Fibroblast of pulmonary artery (primary cell): ENCODE measurements at regions not wholly inside any gene's neighbourhood (a gene's known extent, or its start where the extent isn't known, plus 50 kb on each side); places are given as distances from the start of the nearest gene placed in this dataset.

Experiments
- DNase-seq: peaks from one replicate; pipeline ENCODE4 v3.0.0-alpha.2; 2010; ENCODE audit warnings: low read depth
- H3K4me3 ChIP-seq: replicated peaks from 2 replicates; pipeline ENCODE4 v1.5.1; 2011; ENCODE audit warnings: low read depth, mild to moderate bottlenecking, control low read depth, low read length, moderate library complexity
- TF ChIP-seq, protein P1 (sequence below): IDR thresholded peaks from 2 replicates; pipeline ENCODE4 v1.5.1; 2011; ENCODE audit warnings: mild to moderate bottlenecking, control low read depth, low read length, inconsistent platforms; ENCODE audit errors: missing control alignments

DNA sequence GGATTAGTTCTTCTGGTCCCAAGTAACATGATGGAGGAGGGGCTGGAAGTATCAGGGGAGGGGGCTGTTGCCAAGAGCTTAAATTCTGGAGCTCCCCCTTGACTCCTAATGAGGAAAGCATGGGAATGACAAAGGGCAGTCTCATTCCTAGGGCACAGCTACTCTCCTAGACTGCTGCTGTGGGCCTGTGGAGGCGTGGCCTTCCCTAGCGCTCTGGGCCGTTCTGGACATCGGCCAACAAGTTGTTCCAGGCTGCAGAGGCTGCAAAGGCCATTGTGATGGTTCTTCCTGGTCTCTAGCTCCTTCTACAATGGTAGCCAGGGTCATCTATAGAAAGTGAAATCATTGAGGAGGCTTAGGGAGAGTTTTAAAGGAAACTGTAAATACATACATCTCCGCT is 916.6 kb downstream of the DIAPH3 start:
- no peak for DNase-seq
- H3K4me3 ChIP-seq: no peak overlapping the region
- TF ChIP-seq, protein P1, sequence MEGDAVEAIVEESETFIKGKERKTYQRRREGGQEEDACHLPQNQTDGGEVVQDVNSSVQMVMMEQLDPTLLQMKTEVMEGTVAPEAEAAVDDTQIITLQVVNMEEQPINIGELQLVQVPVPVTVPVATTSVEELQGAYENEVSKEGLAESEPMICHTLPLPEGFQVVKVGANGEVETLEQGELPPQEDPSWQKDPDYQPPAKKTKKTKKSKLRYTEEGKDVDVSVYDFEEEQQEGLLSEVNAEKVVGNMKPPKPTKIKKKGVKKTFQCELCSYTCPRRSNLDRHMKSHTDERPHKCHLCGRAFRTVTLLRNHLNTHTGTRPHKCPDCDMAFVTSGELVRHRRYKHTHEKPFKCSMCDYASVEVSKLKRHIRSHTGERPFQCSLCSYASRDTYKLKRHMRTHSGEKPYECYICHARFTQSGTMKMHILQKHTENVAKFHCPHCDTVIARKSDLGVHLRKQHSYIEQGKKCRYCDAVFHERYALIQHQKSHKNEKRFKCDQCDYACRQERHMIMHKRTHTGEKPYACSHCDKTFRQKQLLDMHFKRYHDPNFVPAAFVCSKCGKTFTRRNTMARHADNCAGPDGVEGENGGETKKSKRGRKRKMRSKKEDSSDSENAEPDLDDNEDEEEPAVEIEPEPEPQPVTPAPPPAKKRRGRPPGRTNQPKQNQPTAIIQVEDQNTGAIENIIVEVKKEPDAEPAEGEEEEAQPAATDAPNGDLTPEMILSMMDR: no peak

DNA sequence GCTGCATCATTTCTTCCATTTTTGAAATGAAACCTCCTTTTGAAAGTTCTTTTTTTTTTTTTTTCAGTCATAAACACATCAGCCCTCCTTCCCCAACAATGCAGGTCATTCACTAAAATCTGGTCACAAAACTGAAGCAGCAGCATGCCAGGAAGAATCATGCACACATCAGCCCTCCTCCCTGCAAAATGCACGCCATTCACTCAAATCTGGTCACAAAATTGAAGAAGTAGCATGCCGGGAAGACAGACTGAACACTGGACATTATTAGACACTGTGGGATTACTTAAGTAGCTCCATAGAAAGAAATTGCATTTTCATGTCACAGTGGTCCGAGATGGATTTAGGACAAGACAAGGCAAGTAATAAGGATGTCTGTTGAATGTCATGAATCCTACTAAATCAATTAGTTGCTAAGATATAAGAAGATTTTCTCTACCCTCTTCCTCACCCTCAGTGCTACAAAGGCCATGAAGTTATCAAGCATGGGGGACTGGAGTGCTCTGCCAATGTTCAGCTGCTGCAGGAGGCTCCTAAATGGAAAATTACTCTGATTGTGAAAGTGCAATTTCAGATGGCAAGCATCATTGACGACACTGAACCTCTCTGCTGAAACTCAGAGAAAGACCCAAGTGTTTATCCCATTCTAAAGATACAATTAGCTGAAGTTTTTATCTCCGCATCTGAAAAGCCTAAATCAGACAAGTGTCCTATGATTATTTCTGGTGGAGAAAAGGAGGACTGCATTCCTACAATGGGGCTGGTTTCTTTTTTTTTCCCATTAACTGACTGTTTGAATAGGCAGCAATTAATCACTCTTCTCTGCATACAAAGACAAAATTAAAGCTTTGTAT is 913.2 kb downstream of the DIAPH3 start:
- H3K4me3 ChIP-seq: no peak overlapping the region
- TF ChIP-seq, protein P1: no peak

DNA sequence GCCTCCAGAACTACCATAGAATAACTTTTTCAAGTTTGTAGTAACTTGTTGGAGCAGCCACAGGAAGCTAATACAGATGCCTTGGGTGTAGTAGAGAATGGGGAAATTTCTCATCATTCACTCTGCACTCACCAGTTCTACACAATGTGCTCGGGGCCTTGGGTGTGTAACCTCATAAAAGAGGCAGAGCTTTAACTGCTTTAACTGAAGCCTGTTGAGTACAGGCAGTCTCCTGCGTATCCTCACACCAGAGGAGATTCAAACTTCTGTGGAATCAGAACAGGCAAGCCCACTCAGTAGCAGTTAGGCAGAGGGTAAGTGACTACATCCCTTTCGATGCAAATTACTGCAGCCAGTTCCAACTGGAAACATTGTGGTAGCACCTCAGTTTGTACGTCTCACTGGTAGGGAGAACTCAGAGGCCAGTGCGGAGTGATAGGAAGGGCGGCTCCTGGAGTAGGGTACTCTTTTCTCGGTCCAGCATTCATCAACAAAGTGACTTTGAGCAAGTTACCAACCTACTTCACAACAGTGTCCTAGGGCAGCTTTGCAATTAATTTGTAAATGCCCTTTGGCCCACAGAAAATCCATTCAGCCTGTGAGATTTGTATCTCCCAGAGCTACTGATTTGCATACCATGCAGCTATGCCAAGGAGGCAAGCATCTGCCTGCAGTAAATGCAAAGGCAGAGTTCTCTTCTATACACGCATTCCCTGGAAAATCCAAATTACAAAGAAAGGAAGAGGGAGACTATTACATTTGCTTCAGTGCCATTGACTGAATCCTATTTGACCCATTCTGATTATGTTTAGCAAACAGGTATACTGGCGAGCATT is 904.3 kb downstream of the DIAPH3 start:
- H3K4me3 ChIP-seq: no peak overlapping the region
- TF ChIP-seq, protein P1: no peak
- no peak for DNase-seq

More for the DNA sequence above, 913.2 kb downstream of the DIAPH3 start:
- DNase-seq: no peak

DNA sequence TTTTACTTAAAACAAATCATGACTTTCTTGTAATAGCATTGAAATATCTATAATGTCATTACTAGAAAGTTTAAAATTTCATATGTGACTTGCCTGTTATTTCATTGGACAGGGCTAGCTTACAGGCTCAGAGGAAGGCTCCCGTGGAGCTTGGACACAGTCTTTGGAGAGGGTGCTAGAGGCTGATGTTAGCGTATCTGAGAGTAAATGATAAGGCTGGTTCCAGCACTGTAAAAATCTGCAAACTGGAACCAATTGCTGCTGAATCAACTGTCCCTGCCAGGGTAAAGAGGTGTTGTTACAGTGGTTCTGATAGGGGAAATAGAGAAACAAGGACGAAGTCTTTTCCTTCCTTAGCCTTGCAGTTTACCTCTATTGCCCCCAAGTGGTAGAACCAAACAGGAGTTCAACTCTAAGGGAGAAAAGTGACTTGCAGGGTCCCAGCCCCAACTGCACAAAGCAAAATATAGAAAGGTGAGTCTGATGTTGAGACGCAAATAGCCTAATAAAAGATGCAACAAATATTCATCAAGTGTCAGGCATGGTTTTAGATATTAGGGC is 901.7 kb downstream of the DIAPH3 start:
- peak; percentile 53 for DNase-seq
- H3K4me3 ChIP-seq: no peak overlapping the region
- TF ChIP-seq, protein P1: peak; percentile 62

DNA sequence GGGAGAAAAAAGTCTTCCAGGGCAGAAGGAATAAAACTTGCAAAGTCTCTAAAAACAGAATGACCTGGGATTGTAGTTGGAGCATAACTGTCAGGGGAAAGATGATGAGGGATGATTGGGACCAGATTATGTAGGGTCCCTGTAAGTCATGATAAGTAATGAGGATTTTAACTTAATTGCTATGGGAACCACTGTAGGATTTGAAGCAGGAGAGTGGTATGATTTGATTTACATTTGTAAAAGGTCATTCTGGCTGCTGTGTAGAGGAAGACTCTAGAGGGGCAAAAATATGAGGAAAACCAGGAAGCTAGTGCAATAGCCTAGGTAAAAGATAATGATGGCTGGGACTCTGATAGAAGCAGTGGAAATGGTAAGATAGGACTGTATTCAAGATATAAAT is 900.2 kb downstream of the DIAPH3 start:
- no peak for DNase-seq
- TF ChIP-seq, protein P1: no peak
- H3K4me3 ChIP-seq: no peak overlapping the region

DNA sequence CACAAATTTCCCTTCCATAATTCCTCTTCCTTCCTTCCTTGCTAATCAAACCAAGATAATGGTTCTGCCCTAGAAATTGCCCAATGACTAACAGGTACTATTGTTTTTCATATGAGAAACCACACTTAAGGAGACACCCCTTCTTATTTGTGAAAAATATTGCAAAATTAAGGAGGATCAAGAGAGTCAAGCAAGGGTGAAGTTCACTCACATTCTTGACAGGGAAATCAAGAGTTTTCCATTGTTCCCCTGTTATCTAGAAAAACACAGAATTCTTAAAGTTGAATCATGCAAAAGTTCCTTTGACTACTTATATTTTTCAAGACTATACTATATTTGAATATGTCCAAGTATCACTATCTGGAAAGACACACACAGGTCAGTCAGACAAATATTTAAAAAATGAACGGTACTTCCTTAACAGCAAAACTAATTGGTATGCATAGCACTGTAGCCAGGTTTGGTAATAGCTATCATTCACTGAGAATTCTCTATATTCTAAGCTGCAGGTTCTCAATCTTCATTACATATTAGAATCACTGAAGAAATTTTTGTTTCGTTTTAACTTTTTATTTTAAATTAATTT is 897.2 kb downstream of the DIAPH3 start:
- DNase-seq: peak; percentile 51
- H3K4me3 ChIP-seq: no peak overlapping the region
- TF ChIP-seq, protein P1: no peak
